ENCODE measurements at regions not wholly inside any gene's neighbourhood (a gene's known extent, or its start where the extent isn't known, plus 50 kb on each side); places are given as distances from the start of the nearest gene placed in this dataset.

DNA sequence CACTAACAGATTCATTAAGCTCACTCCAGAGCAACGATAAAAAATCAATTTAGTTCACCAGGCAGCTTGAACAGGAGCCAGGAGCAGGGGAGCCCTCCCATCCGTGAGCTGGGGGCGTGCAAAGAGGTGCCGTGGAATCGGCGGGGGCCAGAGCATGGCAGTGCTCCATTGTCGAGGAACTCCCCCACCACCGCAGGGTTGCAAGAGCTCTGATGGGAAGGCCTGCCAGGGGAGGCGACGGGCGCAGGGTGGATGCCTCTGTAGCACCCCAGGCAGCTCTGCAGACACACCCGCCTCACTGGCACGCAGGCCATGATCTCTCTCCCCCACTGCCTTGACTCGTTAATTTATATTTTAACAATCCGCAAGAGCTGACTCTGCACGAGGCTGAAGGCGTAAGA is 433.2 kb downstream of the MIAT start:
- Histone ChIP-seq H3K27ac (no peak overlapping the region), H3K4me3 (ENCODE audit: low read depth in 1 of 2, low read length in 1 of 2) (no peak overlapping the region), H3K27me3 (peaks cover 14% of the 10 kb centered on the region), H3K9me3 (no peaks in the 10 kb centered on the region), H3K4me1 (ENCODE audit: control insufficient read depth in 1 of 2, insufficient read depth in 1 of 2, low read depth in 1 of 2, low read length in 1 of 2) (no peaks in the 10 kb centered on the region), H3K36me3 (no peaks in the 10 kb centered on the region)
- TF ChIP-seq, protein P1, sequence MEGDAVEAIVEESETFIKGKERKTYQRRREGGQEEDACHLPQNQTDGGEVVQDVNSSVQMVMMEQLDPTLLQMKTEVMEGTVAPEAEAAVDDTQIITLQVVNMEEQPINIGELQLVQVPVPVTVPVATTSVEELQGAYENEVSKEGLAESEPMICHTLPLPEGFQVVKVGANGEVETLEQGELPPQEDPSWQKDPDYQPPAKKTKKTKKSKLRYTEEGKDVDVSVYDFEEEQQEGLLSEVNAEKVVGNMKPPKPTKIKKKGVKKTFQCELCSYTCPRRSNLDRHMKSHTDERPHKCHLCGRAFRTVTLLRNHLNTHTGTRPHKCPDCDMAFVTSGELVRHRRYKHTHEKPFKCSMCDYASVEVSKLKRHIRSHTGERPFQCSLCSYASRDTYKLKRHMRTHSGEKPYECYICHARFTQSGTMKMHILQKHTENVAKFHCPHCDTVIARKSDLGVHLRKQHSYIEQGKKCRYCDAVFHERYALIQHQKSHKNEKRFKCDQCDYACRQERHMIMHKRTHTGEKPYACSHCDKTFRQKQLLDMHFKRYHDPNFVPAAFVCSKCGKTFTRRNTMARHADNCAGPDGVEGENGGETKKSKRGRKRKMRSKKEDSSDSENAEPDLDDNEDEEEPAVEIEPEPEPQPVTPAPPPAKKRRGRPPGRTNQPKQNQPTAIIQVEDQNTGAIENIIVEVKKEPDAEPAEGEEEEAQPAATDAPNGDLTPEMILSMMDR (IDR thresholded peaks at IDR 0.05) = no peak

DNA sequence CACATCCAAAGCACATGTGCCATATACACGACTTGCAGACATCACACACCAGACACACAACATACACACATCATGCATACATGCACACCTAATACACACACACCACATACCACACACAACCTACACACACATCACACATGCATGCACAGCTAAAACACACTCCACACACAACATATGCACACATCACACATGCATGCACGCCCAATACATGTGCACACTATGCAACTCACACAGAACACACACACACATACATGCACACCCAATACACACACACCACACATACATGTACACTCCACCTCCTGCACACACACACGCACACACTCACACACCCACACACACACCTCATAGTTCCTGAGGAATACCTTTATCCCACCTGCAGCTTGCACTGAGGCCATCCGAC is 436.0 kb downstream of the MIAT start:
- TF ChIP-seq, protein P1 (IDR thresholded peaks at IDR 0.05) = no peak
- Histone ChIP-seq H3K27ac (no peak overlapping the region), H3K4me3 (ENCODE audit: low read depth in 1 of 2, low read length in 1 of 2) (no peak overlapping the region), H3K27me3 (peaks cover 7% of the 10 kb centered on the region), H3K36me3 (no peaks in the 10 kb centered on the region), H3K4me1 (ENCODE audit: control insufficient read depth in 1 of 2, insufficient read depth in 1 of 2, low read depth in 1 of 2, low read length in 1 of 2) (no peaks in the 10 kb centered on the region), H3K9me3 (no peaks in the 10 kb centered on the region)

DNA sequence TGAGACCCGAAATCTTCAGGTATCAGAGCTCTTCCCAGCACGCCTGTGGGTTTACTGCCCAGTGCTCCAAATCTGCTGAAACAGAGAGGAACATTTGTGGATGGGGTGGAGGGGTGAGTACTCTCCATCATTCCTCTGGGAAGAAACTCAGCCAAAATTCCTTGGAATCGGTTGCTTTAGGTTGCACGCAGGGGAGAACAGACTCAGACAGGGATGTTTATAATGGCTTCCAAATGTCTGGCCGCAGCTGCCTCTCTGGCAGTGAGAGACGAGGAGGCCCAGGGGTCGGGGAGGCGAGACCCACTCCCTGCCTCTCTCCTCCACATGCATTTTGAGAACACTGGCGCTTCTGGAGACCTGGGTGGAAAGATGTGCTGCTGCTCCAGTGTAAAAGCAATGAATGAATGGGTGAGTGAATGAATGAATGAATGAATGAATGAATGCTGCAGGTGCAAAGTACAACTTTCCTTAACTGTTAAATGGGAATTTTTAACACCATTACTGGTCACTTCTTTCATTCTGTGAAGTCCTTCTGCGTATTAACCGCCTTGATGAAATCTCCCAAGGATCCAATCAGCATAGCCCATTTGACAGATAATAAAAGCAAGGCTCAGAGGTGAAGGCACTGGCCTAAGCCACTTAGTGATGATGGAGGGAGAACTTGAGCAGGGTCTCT is 437.4 kb downstream of the MIAT start:
- TF ChIP-seq, protein P1 (IDR thresholded peaks at IDR 0.05) = no peak
- Histone ChIP-seq H3K4me3 (ENCODE audit: low read depth in 1 of 2, low read length in 1 of 2) (no peak overlapping the region), H3K27ac (no peak overlapping the region), H3K4me1 (ENCODE audit: control insufficient read depth in 1 of 2, insufficient read depth in 1 of 2, low read depth in 1 of 2, low read length in 1 of 2) (no peaks in the 10 kb centered on the region), H3K36me3 (no peaks in the 10 kb centered on the region), H3K27me3 (peaks cover 19% of the 10 kb centered on the region), H3K9me3 (no peaks in the 10 kb centered on the region)

DNA sequence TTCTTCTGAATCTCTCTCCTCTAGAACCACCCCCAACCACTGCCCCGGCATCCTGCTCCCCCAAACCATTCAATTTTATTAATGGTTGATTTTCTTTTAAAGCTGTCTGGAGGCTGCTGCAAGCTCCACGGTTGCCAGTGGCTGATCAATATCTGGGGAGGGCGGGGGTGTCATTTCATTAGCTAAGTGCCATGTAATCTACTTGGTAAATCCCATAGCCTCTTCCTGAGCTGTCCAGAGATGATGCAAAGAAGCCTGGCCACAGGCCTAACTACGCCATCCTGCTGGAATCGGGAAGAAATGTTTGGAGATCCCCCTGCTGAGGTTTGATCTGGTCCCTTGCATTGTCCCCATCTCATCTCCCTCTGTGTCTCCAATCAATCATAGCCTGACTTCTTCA is 440.1 kb downstream of the MIAT start:
- Histone ChIP-seq H3K4me1 (ENCODE audit: control insufficient read depth in 1 of 2, insufficient read depth in 1 of 2, low read depth in 1 of 2, low read length in 1 of 2) (no peaks in the 10 kb centered on the region), H3K4me3 (ENCODE audit: low read depth in 1 of 2, low read length in 1 of 2) (no peak overlapping the region), H3K27me3 (peaks cover 43% of the 10 kb centered on the region), H3K27ac (no peak overlapping the region), H3K36me3 (no peaks in the 10 kb centered on the region), H3K9me3 (no peaks in the 10 kb centered on the region)
- TF ChIP-seq, protein P1 (IDR thresholded peaks at IDR 0.05) = no peak

DNA sequence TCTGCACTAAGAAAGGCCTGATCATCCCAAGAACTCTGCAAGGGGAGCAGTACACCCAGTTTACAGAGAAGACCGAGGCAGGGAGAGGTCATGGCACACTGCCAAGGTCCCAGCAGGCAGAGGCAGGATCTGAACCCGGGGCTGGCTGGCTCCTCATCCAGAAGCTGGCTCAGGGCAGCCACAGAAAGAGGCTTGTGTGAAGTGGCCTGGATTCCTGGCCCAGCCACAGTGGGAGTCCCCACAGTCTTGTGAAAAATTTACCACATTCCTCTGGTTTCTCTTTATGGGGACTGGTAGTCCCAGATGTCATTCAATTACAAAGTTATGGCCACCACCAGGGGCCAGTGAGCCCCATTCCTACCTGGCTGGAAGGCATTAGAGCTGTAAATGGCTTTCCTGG is 440.5 kb downstream of the MIAT start:
- Histone ChIP-seq H3K27ac (no peak overlapping the region), H3K36me3 (no peaks in the 10 kb centered on the region), H3K4me3 (ENCODE audit: low read depth in 1 of 2, low read length in 1 of 2) (no peak overlapping the region), H3K4me1 (ENCODE audit: control insufficient read depth in 1 of 2, insufficient read depth in 1 of 2, low read depth in 1 of 2, low read length in 1 of 2) (no peaks in the 10 kb centered on the region), H3K9me3 (no peaks in the 10 kb centered on the region), H3K27me3 (peaks cover 47% of the 10 kb centered on the region)
- TF ChIP-seq, protein P1 (IDR thresholded peaks at IDR 0.05) = no peak
